Stimulated activated CD8-positive, alpha-beta memory T cell treated with anti-CD3 and anti-CD28 coated beads, Interleukin-4, amount 100 ng/mL, for 1 hour (primary cell): ENCODE measurements at regions not wholly inside any gene's neighbourhood (a gene's known extent, or its start where the extent isn't known, plus 50 kb on each side); places are given as distances from the start of the nearest gene placed in this dataset.

Source experiments
- DNase-seq, 2 donors: peaks; one replicate each; pipeline ENCODE4 v3.0.0-alpha.2; 2020; ENCODE audit warnings: low read depth in 2 of 2, low spot score in 1 of 2

DNA sequence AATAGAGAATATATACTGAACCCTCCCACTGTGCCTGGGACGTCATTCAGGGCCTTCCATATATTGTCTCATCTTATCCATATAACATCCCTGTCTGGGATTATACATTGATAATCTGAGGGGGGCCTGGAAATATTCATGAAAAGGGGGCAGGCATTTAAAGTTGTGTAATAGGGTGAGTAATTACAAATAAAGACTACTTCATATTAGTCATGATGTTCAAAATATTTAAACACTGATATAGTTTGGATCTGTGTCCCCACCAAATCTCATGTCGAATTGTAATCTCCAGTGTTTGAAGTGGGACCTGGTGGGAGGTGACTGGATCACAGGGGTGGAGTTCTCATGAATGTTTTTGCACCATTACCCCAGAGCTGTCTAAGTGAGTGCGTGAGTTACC, 97.8 kb downstream of the AQP9 start:
- no peak for DNase-seq

DNA sequence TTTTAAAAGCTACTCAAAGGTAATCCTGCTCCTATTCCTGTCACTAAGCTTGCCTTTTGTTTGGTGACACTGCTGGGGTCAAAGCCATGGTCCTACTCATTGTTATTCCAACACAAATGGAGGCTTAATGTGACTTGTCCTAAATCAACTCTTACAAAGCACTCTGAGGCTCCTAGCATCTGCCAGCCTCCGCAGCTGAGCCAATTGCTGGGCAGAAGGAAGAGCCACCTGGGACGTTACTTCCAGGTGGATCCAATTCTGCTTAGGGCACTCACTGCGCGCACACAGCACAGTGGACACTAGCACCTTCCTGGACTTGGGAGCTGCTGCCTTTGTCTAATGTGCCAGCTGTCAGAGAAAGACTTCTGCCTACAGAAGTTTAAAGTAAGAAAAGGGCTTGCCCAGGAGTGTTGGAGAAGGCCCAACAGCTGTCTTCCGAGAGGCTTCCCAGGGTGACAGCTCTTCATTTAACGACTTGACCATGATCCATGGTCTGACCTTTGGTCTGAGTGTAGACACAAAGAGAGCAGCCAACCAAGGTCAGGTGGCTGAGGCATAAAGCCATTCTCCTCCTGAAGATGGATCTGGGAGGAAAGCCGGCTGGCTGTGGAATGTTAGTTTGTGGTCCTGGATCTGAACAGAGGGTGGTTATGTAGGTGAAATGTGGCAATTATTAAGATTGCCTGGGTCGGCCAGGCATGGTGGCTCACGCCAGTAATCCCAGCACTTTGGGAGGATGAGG, 102.2 kb downstream of the AQP9 start:
- DNase-seq = no peak

DNA sequence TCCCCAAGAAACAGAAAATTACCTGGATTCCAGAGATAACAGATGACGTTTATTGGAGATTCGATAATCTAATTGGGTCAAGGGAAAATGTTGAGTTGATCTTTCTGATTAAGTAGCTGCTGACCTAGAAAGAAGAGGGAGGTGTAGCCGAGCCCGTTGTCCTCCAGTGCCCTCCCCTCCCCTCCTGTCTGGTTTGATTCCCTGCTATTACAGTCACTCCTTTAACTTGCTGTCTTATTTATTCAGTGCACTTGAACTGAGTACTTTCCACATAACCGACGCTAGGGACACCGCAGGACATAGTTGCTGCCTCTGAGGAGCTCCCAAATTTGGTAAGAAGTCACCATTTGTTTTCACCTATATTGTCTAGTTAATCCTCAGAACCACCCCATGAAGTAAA, 103.7 kb downstream of the AQP9 start:
- DNase-seq = no peak

DNA sequence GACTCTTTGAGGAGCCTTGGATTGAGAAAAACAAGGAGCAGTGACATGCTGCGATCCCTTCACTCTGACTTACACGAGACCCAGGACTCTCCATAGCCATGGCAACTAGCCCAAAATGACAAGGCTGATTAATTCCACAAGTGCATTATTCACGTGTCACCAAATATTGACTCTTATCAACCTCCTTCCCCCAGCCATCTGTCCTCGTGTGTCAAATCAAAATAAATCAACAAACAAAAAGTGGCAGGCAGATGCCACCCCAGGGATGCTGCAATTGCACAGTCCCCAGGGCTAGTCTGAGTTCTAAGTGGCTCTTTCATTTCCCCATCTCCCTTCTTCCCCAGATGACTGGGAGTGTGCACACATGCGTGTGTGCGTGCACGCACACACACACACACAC, 104.9 kb downstream of the AQP9 start:
- DNase-seq = no peak

DNA sequence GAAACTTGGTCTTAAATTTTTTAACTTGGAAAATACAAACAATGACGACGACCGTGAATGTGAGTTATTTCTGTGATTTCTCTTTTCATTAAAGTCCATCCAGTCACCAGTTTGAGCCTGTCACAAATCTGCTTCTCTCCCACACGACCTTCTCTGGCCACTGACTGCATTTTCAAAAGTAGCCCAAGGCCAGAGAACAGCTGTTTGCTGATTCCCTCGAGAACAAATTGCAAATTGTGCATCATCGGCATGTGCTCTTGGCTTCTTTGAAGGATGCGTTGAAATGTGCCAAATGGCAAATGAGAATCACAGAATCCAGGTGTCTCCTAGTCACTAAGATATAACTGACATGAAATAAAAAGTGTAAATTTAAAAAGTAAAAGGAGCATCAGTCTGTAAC, 106.4 kb downstream of the AQP9 start:
- DNase-seq = no peak

DNA sequence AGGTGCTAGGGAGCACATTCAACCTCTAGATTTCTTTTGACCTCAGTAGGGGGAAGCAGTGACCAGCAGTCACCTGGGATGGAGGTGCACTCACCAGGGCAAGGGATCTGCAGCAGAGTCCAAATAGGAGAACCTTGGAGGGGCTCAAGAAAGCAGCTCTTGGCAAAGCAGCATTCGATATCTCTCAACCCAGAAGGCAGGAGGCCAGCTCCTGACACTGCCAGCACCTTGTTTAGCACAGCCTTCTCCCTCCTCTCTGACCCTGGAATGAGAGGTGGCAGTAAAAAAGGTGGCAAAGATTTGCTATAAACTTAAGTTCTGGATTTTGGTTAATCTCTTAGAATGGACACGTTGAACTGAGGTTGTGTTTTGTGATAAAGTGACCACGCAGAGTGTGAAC, 107.9 kb downstream of the AQP9 start:
- DNase-seq = no peak

DNA sequence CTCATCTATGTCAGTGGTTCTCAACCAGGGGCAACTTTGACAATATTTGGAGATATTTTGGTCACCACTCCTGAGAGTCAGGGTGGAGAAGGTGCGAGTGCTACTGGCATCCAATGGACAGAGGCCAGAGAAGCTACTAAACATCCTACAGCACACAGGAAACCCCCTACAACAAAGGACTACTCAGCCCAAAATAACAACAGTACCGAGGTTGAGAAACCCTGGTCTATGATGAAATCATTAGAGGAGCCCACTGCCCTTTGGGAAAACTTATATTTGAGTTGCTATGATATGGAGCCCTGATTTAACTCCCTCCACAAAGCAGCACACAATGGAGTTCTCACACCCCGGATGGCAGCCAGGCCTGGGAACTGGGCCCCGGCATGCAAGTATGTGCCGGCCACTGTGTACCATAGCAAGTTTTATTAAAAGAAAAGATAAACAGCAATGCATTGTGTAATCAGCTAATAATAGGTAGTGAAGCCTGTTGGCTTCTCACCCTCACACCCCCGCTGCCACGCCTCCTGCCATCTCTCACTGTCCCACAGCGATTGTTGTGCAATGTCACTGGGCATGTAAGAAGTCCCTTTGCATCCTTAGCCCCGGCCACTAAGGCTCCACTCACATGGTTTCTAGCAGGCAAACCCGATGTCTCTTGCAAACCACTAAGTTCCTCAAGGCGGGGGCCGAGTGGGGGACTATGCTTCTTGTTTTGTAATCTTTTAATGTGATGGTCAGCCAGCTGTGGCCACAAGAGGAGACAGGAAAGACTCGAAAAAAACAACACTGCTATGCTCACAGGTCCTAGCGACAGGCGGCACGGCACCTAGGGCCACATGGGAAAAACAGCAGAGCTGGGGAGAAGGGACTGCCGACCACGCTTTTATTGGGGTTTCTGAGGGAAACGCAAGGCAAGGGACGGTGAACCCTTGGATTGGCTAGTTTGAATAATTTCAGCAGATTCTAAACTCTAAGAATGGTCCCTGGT, 110.0 kb downstream of the AQP9 start:
- no peak for DNase-seq

DNA sequence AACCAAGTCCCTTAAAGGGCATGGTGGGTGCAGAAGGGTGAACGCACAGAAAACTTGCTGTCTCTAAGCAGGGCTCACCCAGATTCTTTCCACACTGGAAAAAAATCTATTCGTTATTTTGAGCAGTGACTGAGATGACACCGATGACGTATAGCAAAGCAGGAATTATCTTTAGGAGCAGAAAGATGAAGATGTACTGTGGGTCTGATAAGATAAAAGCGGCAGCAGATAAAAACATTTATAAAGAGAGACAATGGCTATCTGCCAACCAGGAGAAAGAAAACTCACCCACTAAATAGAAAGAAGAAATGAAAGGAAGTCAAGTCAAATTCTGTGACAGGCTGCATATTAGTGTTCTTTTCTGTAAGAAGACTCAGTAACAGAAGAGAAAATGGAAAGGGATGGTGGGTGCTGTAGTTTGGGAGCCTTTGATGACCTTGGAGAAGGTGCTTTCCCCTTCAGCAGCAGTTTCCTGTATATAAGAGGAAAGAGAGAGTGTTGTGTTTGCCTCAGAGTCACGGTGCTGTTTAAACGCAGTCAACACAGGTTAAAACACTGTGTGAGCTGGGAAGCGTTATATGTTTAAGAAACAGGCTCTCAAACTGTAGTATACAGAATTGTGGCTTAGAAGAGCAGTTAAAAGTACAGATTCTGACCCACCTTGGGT, 111.6 kb downstream of the AQP9 start:
- DNase-seq = no peak

DNA sequence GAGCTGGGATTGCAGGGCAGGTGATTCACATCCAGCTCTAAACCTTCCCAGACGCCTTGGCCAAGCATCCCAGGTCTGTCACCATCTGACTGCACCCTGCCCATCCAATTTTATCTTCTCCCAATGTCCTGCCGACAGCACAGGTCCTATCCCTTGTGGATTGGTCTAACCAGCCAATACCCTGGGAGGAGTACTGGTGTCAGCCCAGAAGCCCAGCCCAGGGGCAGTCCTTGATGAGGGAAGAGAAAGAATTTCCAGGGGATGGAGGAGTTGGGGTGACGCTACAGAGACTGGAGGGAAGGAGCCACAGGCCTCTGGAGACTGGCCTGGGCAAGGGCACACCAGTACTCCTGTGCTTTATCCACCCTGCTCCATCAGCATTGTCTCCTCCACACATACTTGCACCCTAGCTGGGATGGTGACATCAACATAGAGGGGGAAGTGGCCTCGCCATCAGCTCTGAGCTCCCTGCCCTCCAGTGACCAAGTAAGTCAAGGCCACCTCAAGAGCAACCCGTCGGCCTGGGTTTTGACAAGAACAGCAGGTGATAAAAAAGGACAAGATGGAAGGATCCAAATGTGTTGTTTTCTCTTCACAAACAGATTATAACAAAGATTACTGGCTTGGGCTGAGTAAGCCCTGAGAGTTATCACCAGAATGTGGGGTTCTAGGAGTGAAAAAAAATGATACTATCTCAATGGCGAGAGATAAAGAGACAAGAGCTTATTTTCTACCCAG, 114.6 kb downstream of the AQP9 start:
- no peak for DNase-seq

DNA sequence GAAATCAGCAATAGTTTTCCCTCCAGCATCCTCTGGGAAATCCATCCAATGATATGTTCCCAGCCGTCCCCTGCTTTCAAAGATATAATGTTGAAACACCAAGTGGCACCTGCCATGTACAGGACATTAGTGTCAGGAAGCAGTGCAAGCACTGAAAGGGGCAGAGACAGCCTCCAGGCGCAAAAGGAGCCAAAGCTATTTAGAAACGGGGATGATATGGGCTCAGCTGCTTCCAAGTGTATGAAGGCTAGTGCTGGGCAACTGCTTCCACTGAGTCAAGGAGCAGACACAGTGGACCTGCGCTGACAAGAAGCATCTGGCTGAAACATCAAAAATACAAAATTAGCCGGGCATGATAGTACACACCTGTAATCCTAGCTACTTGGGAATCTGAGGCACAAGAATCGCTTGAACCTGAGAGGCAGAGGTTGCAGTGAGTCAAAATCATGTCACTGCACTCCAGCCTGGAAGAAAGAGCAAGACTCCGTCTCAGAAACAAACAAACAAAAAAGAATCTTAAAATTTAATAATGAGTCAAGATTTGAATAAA, 119.7 kb downstream of the AQP9 start:
- no peak for DNase-seq

DNA sequence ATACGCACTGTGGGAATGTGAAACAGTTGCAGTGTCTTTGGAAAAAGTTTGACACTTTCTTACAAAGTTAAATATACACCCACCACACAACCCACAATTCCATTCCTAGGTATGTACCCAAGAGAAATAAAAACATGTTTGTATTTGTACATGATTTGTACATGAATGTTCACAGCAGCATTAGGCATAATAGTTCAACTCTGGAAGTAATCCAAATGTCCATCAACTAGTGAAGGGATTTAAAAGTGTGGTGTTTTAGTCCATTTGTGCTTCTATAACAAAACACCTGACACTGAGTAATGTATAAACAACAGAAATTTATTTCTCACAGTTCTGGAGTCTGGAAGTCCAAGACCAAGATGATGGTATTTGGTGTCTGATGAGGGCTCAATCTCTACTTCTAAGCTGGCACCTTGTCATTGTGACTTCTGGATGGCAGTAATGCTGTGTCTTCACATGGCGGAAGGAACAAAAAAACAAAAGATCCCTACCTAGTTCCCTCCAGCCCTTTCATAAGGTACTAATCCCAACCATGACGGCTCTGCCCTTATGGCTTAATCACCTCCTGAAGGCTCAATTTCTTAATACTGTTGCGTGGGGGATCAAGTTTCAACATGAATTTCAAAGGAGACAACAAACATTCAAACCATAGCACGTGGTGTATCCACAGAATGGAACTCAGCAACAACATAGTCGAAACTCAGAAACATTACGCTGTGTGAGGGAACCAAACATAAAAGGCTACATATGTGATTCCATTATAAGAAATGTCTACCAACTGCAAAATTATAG, 120.5 kb downstream of the AQP9 start:
- no peak for DNase-seq

DNA sequence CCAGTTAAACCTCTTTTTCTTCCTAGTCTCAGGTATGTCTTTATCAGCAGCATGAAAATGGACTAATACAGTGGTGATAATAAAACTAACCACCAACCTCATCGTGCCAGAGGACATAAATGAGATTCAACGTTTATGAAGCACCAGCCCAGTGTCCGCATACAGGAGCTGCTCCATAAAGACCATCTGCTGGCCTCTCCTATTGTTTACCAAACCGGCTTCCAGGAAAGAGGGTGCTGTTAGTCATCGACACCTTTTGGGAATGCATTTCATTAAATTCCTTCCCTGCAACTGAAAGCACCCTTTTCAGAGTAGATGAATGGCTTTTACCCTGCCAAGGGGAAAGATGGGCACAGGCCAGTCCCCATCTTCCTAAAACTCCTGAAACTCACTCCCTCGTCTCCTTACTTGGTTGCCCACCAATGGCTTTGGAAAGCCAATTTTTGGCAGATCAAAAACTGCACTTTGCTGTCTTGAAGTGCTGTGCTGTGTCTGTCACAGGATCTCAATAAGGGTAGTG, 122.1 kb downstream of the AQP9 start:
- DNase-seq = no peak

DNA sequence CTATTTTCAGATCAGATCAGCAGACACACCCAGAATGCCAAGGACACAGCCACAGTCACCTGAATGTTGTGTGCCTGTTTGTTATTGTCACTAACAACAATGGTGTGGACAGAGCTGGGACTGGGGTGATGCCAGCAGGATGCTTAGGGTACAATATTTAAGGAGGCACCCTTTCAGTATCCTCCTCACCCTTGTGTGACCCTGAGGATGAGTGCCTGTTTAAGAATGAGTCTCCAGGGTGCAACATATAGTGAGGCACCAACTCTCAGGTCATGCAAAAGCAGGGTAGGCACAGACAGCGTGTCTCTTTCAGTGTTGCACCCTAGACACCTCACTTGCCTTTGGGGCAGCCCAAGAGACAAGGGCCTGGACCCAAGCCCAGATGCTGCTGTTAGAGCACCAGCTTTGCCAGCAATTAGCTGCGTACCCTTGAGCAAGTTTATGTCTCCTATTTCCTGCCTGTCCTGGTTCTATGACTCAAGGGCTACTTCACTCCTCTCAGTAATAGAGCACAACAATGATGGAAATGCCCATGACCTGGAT, 122.6 kb downstream of the AQP9 start:
- no peak for DNase-seq

DNA sequence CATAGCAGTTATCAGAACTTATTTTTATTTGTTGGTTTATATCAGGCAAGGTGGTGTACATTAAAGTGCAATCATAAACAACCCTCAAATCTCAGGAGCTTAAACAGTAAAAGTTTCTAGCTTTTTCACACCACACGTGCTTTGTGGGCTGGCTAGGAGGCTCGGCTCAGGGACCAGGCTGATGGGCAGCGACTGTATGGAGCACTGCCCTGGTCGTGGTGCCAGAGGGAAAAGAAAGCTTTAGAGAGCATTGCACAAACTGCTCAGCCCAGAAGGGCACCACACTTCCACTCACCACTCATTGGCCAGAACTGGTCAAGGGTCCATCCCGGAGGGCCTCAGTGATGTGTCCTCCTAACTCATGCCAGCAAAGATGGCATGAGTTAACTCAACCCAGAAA, 123.2 kb downstream of the AQP9 start:
- DNase-seq = no peak

DNA sequence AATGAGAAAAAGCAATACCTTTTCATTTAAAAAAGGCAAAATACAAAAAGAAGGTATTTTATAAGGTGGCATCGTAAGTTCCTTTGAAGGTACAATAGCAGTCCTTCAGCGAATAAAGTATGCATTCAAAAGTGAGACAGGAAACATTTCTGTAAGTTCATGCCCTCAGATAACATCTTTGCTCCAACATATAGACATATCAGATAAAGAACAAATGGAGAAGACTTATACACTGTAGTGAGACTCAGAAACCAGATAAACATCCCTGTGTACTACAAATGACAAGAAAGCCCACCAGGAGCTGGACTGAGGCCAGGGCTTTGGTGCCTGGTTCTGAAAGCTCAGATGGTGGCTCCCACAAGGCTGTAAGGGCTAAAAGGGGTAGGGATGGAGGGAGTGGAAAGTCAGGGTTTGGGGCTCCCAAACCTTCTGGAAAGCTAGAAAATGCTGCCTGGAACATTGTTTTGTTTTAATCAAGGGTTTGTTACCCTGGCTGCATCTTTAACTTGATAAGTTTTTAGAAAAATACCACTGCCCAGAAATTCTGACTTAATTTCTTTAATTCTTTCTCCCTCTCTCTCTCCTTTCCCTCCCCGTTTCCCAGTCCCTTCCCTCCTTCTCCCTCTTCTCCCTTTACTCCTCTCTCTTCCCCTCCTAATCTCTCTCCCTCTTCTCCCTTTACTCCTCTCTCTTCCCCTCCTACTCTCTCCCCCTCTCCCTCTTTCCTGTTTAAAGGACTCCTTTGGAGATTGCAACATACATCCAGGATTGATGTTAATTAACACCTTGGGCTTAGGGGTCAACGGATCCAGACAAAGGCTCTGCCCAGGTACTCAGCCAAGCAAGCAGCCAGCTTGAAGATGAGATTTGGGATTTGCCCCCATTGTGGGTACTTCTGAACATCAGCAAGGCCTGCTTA, 126.1 kb downstream of the AQP9 start:
- no peak for DNase-seq

DNA sequence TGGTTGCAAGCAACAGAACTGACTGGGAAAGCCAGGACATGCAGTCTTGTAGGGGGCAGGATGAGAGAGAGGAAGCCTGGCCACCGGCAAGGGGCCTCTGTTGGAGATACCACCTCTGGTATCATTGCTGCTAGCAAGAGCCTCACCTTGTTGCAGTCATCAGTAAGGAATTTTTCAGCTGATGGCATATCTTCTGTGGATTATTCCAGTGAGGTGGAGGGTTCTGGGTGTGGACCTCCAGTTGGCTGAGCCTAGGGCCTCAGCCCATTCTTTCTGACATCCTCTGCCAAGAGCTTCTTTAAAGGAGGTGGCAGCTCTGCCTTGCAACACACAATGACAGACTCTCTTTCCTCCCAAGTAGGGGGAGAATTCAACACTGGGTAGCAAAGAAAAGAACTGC, 128.9 kb downstream of the AQP9 start:
- DNase-seq = no peak

DNA sequence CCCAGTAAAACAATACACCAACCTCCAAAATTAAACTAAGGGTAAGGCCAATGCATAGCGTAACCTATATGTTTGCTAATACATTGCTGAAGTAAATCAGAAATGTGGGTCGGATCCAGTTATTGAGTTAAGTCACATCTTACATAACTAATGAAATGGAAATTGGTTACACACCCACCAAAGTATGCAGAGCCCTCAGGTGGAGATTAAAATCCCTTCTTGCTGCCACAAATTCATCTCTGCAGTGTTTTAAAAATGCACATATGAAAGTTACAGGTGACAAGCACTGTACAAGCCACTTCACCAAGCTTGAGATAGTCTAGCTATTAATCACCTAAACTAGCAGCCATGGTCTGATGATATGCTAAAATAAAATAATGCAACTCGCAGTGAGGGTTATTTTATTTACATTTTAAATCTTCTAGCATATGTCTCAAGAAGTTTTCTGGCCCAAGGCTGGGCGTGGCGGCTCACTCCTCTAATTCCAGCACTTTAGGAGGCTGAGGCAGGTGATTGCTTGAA, 130.6 kb downstream of the AQP9 start:
- no peak for DNase-seq
